SK-N-SH treated with all-trans-retinoic acid at 6 μM for 48 hours (cell line): ENCODE measurements at regions not wholly inside any gene's neighbourhood (a gene's known extent, or its start where the extent isn't known, plus 50 kb on each side); places are given as distances from the start of the nearest gene placed in this dataset.

ENCODE experiments used
- ARNTL ChIP-seq: fragments of 450-650 bp; formaldehyde crosslinking; IDR thresholded peaks from 2 replicates; pipeline ENCODE4 v1.5.0; 2020; ENCODE audit warnings: low read depth, mild to moderate bottlenecking, moderate library complexity, borderline replicate concordance
- CSDC2 ChIP-seq: fragments of 250-450 bp; sonication (Bioruptor Pico); IDR thresholded peaks from 2 replicates; pipeline ENCODE4 v1.5.0; 2020; ENCODE audit warnings: mild to moderate bottlenecking, moderate library complexity
- ESRRG ChIP-seq: fragments of 250-450 bp; sonication (Bioruptor Pico); IDR thresholded peaks from 2 replicates; pipeline ENCODE4 v1.6.1; 2021; ENCODE audit warnings: mild to moderate bottlenecking
- OSR1 ChIP-seq: fragments of 250-450 bp; sonication (Bioruptor Pico); IDR thresholded peaks from 2 replicates; pipeline ENCODE4 v1.8.0; 2022; ENCODE audit warnings: moderate library complexity, mild to moderate bottlenecking, inconsistent platforms
- PPARA ChIP-seq: fragments of 250-450 bp; sonication (Bioruptor Pico); IDR thresholded peaks from 2 replicates; pipeline ENCODE4 v1.5.0; 2020; ENCODE audit warnings: mild to moderate bottlenecking, borderline replicate concordance
- RARB ChIP-seq: fragments of 250-450 bp; sonication (Bioruptor Pico); IDR thresholded peaks from 2 replicates; pipeline ENCODE4 v1.8.0; 2021; ENCODE audit warnings: mild to moderate bottlenecking, moderate library complexity
- SNAI2 ChIP-seq: fragments of 250-450 bp; sonication (Bioruptor Pico); IDR thresholded peaks from 2 replicates; pipeline ENCODE4 v1.5.0; 2020; ENCODE audit warnings: mild to moderate bottlenecking, moderate library complexity
- ZC3H10 ChIP-seq: fragments of 250-450 bp; sonication (Bioruptor Pico); IDR thresholded peaks from 2 replicates; pipeline ENCODE4 v1.5.1; 2021; ENCODE audit warnings: mild to moderate bottlenecking, moderate library complexity
- ZNF565 ChIP-seq: fragments of 450-650 bp; formaldehyde crosslinking; conservative IDR thresholded peaks from 2 replicates; pipeline ENCODE4 v1.5.0; 2020; ENCODE audit warnings: low read depth, mild to moderate bottlenecking, moderate library complexity
- ZNF8 ChIP-seq: fragments of 450-650 bp; formaldehyde crosslinking; IDR thresholded peaks from 2 replicates; pipeline ENCODE4 v1.5.0; 2020; ENCODE audit warnings: mild to moderate bottlenecking, moderate library complexity
- TF ChIP-seq, protein P1 (sequence below): fragments of 250-450 bp; sonication (Bioruptor Pico); IDR thresholded peaks from 2 replicates; pipeline ENCODE4 v1.8.0; 2021; ENCODE audit warnings: low read depth, mild to moderate bottlenecking, moderate library complexity, borderline replicate concordance
- TF ChIP-seq, protein P2 (sequence below): fragments of 250-450 bp; sonication (Bioruptor Pico); IDR thresholded peaks from 2 replicates; pipeline ENCODE4 v1.5.1; 2021; ENCODE audit warnings: mild to moderate bottlenecking, moderate library complexity
- TF ChIP-seq, protein P3 (sequence below): fragments of 250-450 bp; sonication (Bioruptor Pico); IDR thresholded peaks from 2 replicates; pipeline ENCODE4 v1.8.0; 2020; ENCODE audit warnings: mild to moderate bottlenecking, moderate library complexity, borderline replicate concordance

DNA sequence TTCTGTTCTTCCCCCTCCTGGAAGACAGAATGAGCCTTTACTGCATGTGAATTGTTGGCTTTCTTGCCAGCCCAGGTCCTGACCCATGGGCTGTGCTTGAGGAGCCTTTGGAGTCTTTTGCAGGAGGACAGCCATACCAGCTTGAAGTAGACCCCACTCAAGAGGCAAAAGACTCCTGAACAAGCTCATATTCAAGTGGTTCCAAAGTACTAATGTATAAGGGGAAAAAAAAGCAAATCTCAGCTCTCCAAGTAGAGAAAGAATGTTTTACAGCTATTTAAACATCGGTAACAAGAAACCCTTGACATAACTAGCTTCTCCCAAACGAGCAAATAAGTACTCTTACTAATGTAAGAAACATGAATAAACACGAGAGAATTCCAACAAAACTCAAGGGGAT lies 174.9 kb upstream of the MXRA5 start:
- TF ChIP-seq, protein P1, sequence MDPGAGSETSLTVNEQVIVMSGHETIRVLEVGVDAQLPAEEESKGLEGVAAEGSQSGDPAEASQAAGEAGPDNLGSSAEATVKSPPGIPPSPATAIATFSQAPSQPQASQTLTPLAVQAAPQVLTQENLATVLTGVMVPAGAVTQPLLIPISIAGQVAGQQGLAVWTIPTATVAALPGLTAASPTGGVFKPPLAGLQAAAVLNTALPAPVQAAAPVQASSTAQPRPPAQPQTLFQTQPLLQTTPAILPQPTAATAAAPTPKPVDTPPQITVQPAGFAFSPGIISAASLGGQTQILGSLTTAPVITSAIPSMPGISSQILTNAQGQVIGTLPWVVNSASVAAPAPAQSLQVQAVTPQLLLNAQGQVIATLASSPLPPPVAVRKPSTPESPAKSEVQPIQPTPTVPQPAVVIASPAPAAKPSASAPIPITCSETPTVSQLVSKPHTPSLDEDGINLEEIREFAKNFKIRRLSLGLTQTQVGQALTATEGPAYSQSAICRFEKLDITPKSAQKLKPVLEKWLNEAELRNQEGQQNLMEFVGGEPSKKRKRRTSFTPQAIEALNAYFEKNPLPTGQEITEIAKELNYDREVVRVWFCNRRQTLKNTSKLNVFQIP: no peak
- TF ChIP-seq ESRRG (CRISPR knock-in tag): no peak
- TF ChIP-seq RARB (CRISPR knock-in tag): no peak
- TF ChIP-seq, protein P2, sequence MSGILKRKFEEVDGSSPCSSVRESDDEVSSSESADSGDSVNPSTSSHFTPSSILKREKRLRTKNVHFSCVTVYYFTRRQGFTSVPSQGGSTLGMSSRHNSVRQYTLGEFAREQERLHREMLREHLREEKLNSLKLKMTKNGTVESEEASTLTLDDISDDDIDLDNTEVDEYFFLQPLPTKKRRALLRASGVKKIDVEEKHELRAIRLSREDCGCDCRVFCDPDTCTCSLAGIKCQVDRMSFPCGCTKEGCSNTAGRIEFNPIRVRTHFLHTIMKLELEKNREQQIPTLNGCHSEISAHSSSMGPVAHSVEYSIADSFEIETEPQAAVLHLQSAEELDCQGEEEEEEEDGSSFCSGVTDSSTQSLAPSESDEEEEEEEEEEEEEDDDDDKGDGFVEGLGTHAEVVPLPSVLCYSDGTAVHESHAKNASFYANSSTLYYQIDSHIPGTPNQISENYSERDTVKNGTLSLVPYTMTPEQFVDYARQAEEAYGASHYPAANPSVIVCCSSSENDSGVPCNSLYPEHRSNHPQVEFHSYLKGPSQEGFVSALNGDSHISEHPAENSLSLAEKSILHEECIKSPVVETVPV (CRISPR knock-in tag): no peak
- no peak for TF ChIP-seq OSR1 (CRISPR knock-in tag)
- TF ChIP-seq ZNF8 (CRISPR knock-in tag): no peak
- TF ChIP-seq ARNTL: no peak
- no peak for TF ChIP-seq CSDC2 (CRISPR knock-in tag)
- TF ChIP-seq PPARA: no peak
- no peak for TF ChIP-seq ZNF565 (CRISPR knock-in tag)
- TF ChIP-seq, protein P3, sequence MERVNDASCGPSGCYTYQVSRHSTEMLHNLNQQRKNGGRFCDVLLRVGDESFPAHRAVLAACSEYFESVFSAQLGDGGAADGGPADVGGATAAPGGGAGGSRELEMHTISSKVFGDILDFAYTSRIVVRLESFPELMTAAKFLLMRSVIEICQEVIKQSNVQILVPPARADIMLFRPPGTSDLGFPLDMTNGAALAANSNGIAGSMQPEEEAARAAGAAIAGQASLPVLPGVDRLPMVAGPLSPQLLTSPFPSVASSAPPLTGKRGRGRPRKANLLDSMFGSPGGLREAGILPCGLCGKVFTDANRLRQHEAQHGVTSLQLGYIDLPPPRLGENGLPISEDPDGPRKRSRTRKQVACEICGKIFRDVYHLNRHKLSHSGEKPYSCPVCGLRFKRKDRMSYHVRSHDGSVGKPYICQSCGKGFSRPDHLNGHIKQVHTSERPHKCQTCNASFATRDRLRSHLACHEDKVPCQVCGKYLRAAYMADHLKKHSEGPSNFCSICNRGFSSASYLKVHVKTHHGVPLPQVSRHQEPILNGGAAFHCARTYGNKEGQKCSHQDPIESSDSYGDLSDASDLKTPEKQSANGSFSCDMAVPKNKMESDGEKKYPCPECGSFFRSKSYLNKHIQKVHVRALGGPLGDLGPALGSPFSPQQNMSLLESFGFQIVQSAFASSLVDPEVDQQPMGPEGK (CRISPR knock-in tag): no peak
- TF ChIP-seq SNAI2 (CRISPR knock-in tag): no peak
- no peak for TF ChIP-seq ZC3H10 (CRISPR knock-in tag)
